Activated CD8-positive, alpha-beta memory T cell treated with anti-CD3 and anti-CD28 coated beads for 24 hours (primary cell): ENCODE measurements at regions not wholly inside any gene's neighbourhood (a gene's known extent, or its start where the extent isn't known, plus 50 kb on each side); places are given as distances from the start of the nearest gene placed in this dataset.

Experiments used
- DNase-seq: peaks from one replicate; pipeline ENCODE4 v3.0.0-alpha.2; 2020

- no peak for DNase-seq
Observed at GRCh38 chr11:16418428-16419097, 62.2 kb upstream of the SOX6 start.

DNA sequence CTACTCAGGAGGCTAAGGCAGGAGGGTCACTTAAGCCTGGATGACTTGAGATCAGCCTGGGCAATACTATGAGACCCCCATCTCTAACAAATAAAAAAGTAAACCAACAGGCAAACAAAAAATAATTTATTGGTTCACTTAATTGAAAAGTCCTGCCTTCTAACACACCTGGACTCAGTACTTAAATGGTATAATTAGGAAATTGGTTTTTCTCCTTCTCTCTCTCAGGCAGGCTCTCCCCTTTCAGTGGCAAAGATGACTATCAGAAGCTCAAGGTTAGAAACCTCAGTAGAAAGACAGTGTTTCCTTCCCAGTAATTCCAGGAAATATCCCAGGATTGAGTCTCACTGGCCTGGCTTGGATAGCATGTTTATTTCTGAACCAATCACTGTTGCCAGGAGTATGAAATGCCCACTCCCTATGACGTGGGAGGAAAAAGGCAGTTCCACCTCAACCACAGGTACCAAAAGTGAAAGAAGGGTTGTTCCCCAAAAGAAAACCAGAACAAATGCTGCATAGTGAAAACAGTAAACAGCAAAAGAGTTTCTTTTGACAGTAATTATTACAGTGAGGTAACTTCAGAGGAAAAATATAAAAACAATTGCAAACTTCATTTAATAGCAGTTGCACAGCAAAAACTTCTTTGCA lies 56.3 kb upstream of the SOX6 start:
- DNase-seq = no peak

DNA sequence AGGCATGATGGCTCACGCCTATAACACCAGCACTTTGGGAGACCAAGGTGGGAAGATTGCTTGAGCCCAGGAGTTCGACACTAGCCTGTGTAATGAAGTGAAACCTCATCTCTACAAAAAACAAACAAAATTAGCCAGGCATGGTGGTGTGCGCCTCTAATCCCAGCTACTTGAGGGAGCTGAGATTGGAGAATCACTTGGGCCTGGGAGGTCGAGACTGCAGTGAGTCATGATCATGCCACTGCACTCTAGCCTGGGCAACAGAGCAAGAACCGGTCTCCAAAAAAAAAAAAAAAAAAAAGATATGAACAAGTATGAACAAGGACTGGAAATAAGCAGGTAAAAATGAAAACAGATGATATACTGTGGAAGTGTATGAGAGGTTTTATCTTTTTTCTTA lies 54.1 kb upstream of the SOX6 start:
- DNase-seq = no peak

DNA sequence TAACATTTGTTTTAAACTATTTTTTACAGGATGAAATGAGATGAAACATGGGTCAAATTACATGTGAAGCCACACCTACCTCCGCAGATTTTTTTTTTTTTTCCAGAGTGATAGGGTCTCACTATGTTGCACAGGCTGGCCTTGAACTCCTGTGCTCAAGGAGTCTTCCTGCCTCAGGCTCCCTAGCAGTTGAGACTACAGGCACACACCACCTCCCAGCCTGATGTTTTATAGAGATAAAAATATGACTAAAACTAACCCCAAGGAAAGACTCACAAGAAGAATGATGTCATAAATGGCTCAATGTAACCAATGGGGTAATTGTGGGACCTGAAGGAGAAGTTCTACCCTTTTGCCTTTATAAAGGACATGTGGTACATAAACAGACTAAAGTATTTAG lies 52.3 kb upstream of the SOX6 start:
- no peak for DNase-seq

DNA sequence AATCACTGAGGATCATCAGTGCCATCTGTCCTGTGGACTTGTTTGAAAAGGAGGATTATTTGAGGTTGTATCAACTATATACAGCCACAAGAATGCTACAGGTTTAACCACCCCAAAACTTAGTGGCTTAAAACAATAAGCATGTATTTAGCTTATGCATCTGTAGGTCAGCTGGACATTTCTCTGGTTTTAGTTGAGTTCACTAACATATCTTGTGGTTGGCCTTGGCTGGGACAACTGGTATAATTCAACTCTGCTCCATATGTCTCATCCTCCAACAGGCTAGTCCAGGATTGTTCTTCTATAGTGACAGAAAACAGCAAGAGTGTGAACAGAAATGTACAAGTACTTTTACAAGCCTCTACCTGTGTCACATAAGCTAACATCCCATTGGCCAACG lies 49.9 kb upstream of the SOX6 start:
- DNase-seq = no peak
